Fibroblast of lung (primary cell): ENCODE measurements at regions not wholly inside any gene's neighbourhood (a gene's known extent, or its start where the extent isn't known, plus 50 kb on each side); places are given as distances from the start of the nearest gene placed in this dataset.

Source experiments
- EZH2 ChIP-seq: IDR thresholded peaks from 2 replicates; pipeline ENCODE4 v1.5.1; 2012; ENCODE audit warnings: low read length, control low read depth, mild to moderate bottlenecking; ENCODE audit errors: missing control alignments
- TF ChIP-seq, protein P1 (sequence below), 2 donors: IDR thresholded peaks in 1 of 2; conservative IDR thresholded peaks in 1 of 2; 1 replicate in 1 of 2; 2 replicates in 1 of 2; pipeline ENCODE4 v1.5.1; 2011 to 2012; ENCODE audit warnings: low read length in 2 of 2, control low read depth in 1 of 2, inconsistent platforms in 1 of 2, low read depth in 1 of 2, mild to moderate bottlenecking in 1 of 2

DNA sequence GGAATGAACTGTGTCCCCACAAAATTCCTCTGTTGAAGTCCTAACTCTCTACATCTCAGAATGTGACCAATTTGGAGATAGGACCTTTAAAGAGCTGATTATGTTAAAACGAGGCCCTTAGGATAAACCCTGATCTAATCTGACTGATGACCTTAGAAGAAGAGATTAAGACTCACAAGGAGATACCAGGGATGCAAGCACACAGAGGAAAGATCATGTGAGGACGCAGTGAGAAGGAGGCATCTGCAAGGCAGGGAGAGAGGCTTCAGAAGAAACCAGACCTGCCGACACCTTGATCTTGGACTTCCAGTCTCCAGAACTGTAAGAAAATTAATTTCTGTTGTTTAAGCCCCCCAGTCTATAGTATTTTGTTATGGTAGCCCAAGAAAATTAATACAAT, 94.9 kb upstream of the ZNF800 start:
- TF ChIP-seq, protein P1, sequence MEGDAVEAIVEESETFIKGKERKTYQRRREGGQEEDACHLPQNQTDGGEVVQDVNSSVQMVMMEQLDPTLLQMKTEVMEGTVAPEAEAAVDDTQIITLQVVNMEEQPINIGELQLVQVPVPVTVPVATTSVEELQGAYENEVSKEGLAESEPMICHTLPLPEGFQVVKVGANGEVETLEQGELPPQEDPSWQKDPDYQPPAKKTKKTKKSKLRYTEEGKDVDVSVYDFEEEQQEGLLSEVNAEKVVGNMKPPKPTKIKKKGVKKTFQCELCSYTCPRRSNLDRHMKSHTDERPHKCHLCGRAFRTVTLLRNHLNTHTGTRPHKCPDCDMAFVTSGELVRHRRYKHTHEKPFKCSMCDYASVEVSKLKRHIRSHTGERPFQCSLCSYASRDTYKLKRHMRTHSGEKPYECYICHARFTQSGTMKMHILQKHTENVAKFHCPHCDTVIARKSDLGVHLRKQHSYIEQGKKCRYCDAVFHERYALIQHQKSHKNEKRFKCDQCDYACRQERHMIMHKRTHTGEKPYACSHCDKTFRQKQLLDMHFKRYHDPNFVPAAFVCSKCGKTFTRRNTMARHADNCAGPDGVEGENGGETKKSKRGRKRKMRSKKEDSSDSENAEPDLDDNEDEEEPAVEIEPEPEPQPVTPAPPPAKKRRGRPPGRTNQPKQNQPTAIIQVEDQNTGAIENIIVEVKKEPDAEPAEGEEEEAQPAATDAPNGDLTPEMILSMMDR (conservative IDR thresholded peaks at IDR 0.05 in 1 of 2, IDR thresholded peaks at IDR 0.05 in 1 of 2; ENCODE audit: low read depth in 1 of 2, low read length in 2 of 2) = no peak
- no peak for TF ChIP-seq EZH2
